ENCODE measurements at regions not wholly inside any gene's neighbourhood (a gene's known extent, or its start where the extent isn't known, plus 50 kb on each side); places are given as distances from the start of the nearest gene placed in this dataset.

- no peak for DNase-seq (ENCODE audit: low read depth in 2 of 2)
Measured at GRCh38 chrX:129176710-129177109, 346.6 kb downstream of the SMARCA1 start.

GRCh38 chrX:129161108-129161507 is 362.2 kb downstream of the SMARCA1 start:
- DNase-seq (ENCODE audit: low read depth in 2 of 2), result no peak

GRCh38 chrX:129158505-129158904 is 364.8 kb downstream of the SMARCA1 start:
- DNase-seq (ENCODE audit: low read depth in 2 of 2), result no peak

- DNase-seq (ENCODE audit: low read depth in 2 of 2), result no peak
Measured at GRCh38 chrX:129145840-129146272, 377.4 kb downstream of the SMARCA1 start.

- no peak for DNase-seq (ENCODE audit: low read depth in 2 of 2)
Measured at GRCh38 chrX:129145385-129145784, 377.9 kb downstream of the SMARCA1 start.

GRCh38 chrX:129144172-129145038 is 378.9 kb downstream of the SMARCA1 start:
- DNase-seq (ENCODE audit: low read depth in 2 of 2), result peak; percentile 39 to 62

GRCh38 chrX:129139837-129140598 is 383.3 kb downstream of the SMARCA1 start:
- no peak for DNase-seq (ENCODE audit: low read depth in 2 of 2)

GRCh38 chrX:129125122-129125914 is 398.0 kb downstream of the SMARCA1 start:
- DNase-seq (ENCODE audit: low read depth in 2 of 2), result no peak

GRCh38 chrX:129123795-129124194 is 399.5 kb downstream of the SMARCA1 start:
- DNase-seq (ENCODE audit: low read depth in 2 of 2), result no peak

- no peak for DNase-seq (ENCODE audit: low read depth in 2 of 2)
Measured at GRCh38 chrX:129116676-129117470, 406.4 kb downstream of the SMARCA1 start.

- DNase-seq (ENCODE audit: low read depth in 2 of 2), result no peak
Measured at GRCh38 chrX:129115935-129116334, 407.4 kb downstream of the SMARCA1 start.

- DNase-seq (ENCODE audit: low read depth in 2 of 2), result no peak
Measured at GRCh38 chrX:129115104-129115503, 408.2 kb downstream of the SMARCA1 start.

- DNase-seq (ENCODE audit: low read depth in 2 of 2), result no peak
Measured at GRCh38 chrX:129111081-129111798, 412.1 kb downstream of the SMARCA1 start.

- DNase-seq (ENCODE audit: low read depth in 2 of 2), result no peak
Measured at GRCh38 chrX:129108936-129109335, 414.4 kb downstream of the SMARCA1 start.

- no peak for DNase-seq (ENCODE audit: low read depth in 2 of 2)
Measured at GRCh38 chrX:129099207-129099606, 424.1 kb downstream of the SMARCA1 start.

- DNase-seq (ENCODE audit: low read depth in 2 of 2), result no peak
Measured at GRCh38 chrX:129097668-129098067, 425.6 kb downstream of the SMARCA1 start.

- DNase-seq (ENCODE audit: low read depth in 2 of 2), result no peak
Measured at GRCh38 chrX:129093706-129094105, 429.6 kb downstream of the SMARCA1 start.

GRCh38 chrX:129092757-129093156 is 430.5 kb downstream of the SMARCA1 start:
- no peak for DNase-seq (ENCODE audit: low read depth in 2 of 2)

- no peak for DNase-seq (ENCODE audit: low read depth in 2 of 2)
Measured at GRCh38 chrX:129092242-129092641, 431.0 kb downstream of the SMARCA1 start.

- no peak for DNase-seq (ENCODE audit: low read depth in 2 of 2)
Measured at GRCh38 chrX:129091097-129091496, 432.2 kb downstream of the SMARCA1 start.

GRCh38 chrX:129086802-129087201 is 436.5 kb downstream of the SMARCA1 start:
- DNase-seq (ENCODE audit: low read depth in 2 of 2), result no peak

Data from fibroblast of skin of left biceps (primary cell).